HepG2 (cell line): ENCODE measurements at regions not wholly inside any gene's neighbourhood (a gene's known extent, or its start where the extent isn't known, plus 50 kb on each side); places are given as distances from the start of the nearest gene placed in this dataset.

Experiments
- AKAP8 ChIP-seq: sonication (generic); formaldehyde crosslinking; IDR thresholded peaks from 2 replicates; pipeline ENCODE4 v1.5.1; 2020; ENCODE audit warnings: mild to moderate bottlenecking, missing genetic modification reagents
- DDIT3 ChIP-seq: sonication (generic); formaldehyde crosslinking; IDR thresholded peaks from 2 replicates; pipeline ENCODE4 v1.4.0; 2020; ENCODE audit warnings: mild to moderate bottlenecking, missing genetic modification reagents
- IKZF5 ChIP-seq: IDR thresholded peaks from 2 replicates; pipeline ENCODE4 v1.6.1; 2018; ENCODE audit warnings: missing genetic modification reagents, mild to moderate bottlenecking, missing compliant biosample characterization
- KLF12 ChIP-seq: sonication (generic); formaldehyde crosslinking; IDR thresholded peaks from 2 replicates; pipeline ENCODE4 v1.4.0; 2020; ENCODE audit warnings: missing genetic modification reagents, borderline replicate concordance
- NR2F6 ChIP-seq, 2 experiments: IDR thresholded peaks; 2 replicates each; pipeline ENCODE4 v1.6.1; 2016; ENCODE audit warnings: antibody characterized with exemption in 1 of 2, mild to moderate bottlenecking in 1 of 2
- ZFP1 ChIP-seq: IDR thresholded peaks from 2 replicates; pipeline ENCODE4 v1.6.1; 2016
- ZFP36L1 ChIP-seq: sonication (generic); formaldehyde crosslinking; IDR thresholded peaks from 2 replicates; pipeline ENCODE4 v1.8.0; 2022; ENCODE audit warnings: mild to moderate bottlenecking, missing genetic modification reagents, moderate library complexity
- ZNF281 ChIP-seq: sonication (generic); formaldehyde crosslinking; IDR thresholded peaks from 2 replicates; pipeline ENCODE4 v1.4.0; 2020; ENCODE audit warnings: missing genetic modification reagents, borderline replicate concordance
- ZNF558 ChIP-seq: sonication (generic); formaldehyde crosslinking; IDR thresholded peaks from 2 replicates; pipeline ENCODE4 v1.9.0; 2022; ENCODE audit warnings: mild to moderate bottlenecking, missing genetic modification reagents, borderline replicate concordance
- ZNF569 ChIP-seq: sonication (generic); formaldehyde crosslinking; IDR thresholded peaks from 2 replicates; pipeline ENCODE4 v1.5.0; 2020; ENCODE audit warnings: mild to moderate bottlenecking, missing genetic modification reagents, moderate library complexity, borderline replicate concordance
- ZNF609 ChIP-seq: sonication (generic); formaldehyde crosslinking; IDR thresholded peaks from 2 replicates; pipeline ENCODE4 v1.4.0; 2020; ENCODE audit warnings: mild to moderate bottlenecking, missing genetic modification reagents, borderline replicate concordance
- ZNF674 ChIP-seq: sonication (generic); formaldehyde crosslinking; IDR thresholded peaks from 2 replicates; pipeline ENCODE4 v1.5.0; 2020; ENCODE audit warnings: low read depth, mild to moderate bottlenecking, missing genetic modification reagents
- ZNF839 ChIP-seq: sonication (generic); formaldehyde crosslinking; IDR thresholded peaks from 2 replicates; pipeline ENCODE4 v1.4.0; 2020; ENCODE audit warnings: missing genetic modification reagents, mild to moderate bottlenecking, borderline replicate concordance
- TF ChIP-seq, protein P1 (sequence below): sonication (generic); formaldehyde crosslinking; IDR thresholded peaks from 2 replicates; pipeline ENCODE4 v1.4.0; 2020; ENCODE audit warnings: mild to moderate bottlenecking, missing genetic modification reagents

DNA sequence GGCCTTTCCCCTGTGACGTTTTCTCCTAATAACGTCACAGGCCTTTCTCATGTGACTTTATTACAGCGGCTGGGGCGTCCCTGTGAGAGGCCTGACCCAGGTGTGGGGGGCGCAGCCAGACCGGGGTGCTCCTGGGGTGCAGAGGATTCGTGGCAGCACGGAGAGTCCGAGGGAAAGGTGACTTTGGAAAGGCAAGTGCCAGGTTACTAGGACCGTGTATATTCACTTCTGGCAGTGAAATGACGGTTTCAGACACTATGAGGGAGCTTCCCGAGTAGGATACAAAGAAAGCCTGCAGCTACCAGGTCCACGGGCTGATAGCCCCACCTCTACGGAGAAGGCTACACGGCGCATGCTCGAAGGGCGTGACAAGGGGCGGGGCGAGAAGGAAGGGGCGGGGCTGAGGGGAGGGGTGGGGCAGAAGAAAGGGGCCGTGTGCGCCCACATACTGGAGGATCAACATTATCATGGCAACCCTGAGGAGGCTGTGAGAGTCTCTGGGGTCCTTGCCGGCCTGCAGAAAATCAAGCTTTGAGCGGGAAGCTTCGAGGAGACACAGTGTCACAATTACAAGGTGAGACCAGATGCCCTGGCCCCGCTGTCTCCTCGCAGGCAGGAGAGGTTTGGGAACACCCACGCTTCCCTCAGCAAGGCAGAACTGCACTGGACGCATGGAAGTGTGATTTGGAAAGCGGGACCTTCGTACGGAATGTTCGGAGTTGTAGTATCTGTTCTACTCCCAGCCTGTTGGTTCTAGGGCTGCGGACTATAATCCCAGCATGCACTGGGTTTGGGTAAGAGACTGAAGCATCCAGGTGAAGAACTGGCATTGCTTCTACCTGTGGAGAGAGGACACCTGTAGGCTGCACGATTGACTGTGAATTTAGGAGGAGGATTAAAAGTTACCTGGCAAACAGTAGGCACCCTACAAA, 54.4 kb upstream of the ZNF337 start (continued):
- TF ChIP-seq ZNF609 (no peak), NR2F6 (IDR thresholded peaks at IDR 0.05) (no peak), NR2F6 (CRISPR knock-in tag; IDR thresholded peaks at IDR 0.05) (no peak; the same call in 1 of the 2 replicates), DDIT3 (CRISPR knock-in tag) (no peak), ZFP1 (no peak), ZNF569 (CRISPR knock-in tag) (0 out of 2 replicates have a peak, but pooled peaks have one; percentile 43), ZNF281 (CRISPR knock-in tag) (no peak), IKZF5 (CRISPR knock-in tag) (no peak), ZNF674 (no peak), ZNF839 (peak; percentile 72; the same call in 1 of the 2 replicates), AKAP8 (no peak), KLF12 (CRISPR knock-in tag) (peak; percentile 39; the same call in 1 of the 2 replicates), ZFP36L1 (CRISPR knock-in tag) (no peak), ZNF558 (CRISPR knock-in tag) (no peak)
- TF ChIP-seq, protein P1, sequence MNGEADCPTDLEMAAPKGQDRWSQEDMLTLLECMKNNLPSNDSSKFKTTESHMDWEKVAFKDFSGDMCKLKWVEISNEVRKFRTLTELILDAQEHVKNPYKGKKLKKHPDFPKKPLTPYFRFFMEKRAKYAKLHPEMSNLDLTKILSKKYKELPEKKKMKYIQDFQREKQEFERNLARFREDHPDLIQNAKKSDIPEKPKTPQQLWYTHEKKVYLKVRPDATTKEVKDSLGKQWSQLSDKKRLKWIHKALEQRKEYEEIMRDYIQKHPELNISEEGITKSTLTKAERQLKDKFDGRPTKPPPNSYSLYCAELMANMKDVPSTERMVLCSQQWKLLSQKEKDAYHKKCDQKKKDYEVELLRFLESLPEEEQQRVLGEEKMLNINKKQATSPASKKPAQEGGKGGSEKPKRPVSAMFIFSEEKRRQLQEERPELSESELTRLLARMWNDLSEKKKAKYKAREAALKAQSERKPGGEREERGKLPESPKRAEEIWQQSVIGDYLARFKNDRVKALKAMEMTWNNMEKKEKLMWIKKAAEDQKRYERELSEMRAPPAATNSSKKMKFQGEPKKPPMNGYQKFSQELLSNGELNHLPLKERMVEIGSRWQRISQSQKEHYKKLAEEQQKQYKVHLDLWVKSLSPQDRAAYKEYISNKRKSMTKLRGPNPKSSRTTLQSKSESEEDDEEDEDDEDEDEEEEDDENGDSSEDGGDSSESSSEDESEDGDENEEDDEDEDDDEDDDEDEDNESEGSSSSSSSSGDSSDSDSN (CRISPR knock-in tag) = peak; percentile 50; the same call in 1 of the 2 replicates
